NB4 (cell line): ENCODE measurements at regions not wholly inside any gene's neighbourhood (a gene's known extent, or its start where the extent isn't known, plus 50 kb on each side); places are given as distances from the start of the nearest gene placed in this dataset.

Experiments
- MYC ChIP-seq: IDR thresholded peaks from 2 replicates; pipeline ENCODE4 v1.6.1; 2011; ENCODE audit warnings: low read depth, low read length
- POLR2A ChIP-seq: IDR thresholded peaks from 2 replicates; pipeline ENCODE4 v1.6.1; 2011; ENCODE audit warnings: mild to moderate bottlenecking; ENCODE audit not compliant: insufficient read length; ENCODE audit errors: extremely low read depth
- TF ChIP-seq, protein P1 (sequence below): IDR thresholded peaks from one replicate; pipeline ENCODE4 v1.5.1; 2012; ENCODE audit warnings: low read depth, low read length
- TF ChIP-seq, protein P2 (sequence below): IDR thresholded peaks from 2 replicates; pipeline ENCODE4 v1.6.1; 2011; ENCODE audit warnings: low read depth, low read length

DNA sequence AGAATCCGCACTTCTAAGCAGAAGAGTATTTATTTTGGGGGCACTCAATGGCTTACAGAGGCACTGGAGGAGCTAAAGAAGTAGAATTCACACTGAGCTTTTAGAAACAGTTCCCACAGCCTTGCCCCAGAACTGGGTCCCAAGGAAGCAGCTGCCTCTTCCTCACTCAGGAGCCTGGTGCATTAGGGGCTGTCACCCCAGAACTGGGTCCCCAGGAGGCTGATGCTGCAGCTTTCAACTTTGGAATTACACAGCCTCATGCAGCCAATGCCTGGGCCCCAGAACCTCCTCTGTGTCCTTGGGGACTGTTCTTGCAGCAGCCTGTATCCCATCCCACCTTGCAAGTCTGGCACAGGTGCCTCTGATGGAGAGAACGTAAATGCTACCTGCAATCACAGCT, 96.4 kb downstream of the DACT2 start:
- TF ChIP-seq, protein P1, sequence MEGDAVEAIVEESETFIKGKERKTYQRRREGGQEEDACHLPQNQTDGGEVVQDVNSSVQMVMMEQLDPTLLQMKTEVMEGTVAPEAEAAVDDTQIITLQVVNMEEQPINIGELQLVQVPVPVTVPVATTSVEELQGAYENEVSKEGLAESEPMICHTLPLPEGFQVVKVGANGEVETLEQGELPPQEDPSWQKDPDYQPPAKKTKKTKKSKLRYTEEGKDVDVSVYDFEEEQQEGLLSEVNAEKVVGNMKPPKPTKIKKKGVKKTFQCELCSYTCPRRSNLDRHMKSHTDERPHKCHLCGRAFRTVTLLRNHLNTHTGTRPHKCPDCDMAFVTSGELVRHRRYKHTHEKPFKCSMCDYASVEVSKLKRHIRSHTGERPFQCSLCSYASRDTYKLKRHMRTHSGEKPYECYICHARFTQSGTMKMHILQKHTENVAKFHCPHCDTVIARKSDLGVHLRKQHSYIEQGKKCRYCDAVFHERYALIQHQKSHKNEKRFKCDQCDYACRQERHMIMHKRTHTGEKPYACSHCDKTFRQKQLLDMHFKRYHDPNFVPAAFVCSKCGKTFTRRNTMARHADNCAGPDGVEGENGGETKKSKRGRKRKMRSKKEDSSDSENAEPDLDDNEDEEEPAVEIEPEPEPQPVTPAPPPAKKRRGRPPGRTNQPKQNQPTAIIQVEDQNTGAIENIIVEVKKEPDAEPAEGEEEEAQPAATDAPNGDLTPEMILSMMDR = no peak
- TF ChIP-seq POLR2A = no peak
- TF ChIP-seq MYC = no peak
- TF ChIP-seq, protein P2, sequence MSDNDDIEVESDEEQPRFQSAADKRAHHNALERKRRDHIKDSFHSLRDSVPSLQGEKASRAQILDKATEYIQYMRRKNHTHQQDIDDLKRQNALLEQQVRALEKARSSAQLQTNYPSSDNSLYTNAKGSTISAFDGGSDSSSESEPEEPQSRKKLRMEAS = no peak
